ENCODE measurements at regions not wholly inside any gene's neighbourhood (a gene's known extent, or its start where the extent isn't known, plus 50 kb on each side); places are given as distances from the start of the nearest gene placed in this dataset.

GRCh38 chr2:45178854-45179253 is 169.6 kb upstream of the SIX2 start:
- no peak for DNase-seq (ENCODE audit: low read depth)
- H3K4me3 ChIP-seq (ENCODE audit: low read depth, low read length): no peak overlapping the region
- TF ChIP-seq CTCF (IDR thresholded peaks at IDR 0.05; ENCODE audit: low read depth, low read length, missing control alignments): no peak

GRCh38 chr2:45178359-45178758 is 169.1 kb upstream of the SIX2 start:
- DNase-seq (ENCODE audit: low read depth): no peak
- TF ChIP-seq CTCF (IDR thresholded peaks at IDR 0.05; ENCODE audit: low read depth, low read length, missing control alignments): no peak
- no peak overlapping the region for H3K4me3 ChIP-seq (ENCODE audit: low read depth, low read length)

- H3K4me3 ChIP-seq (ENCODE audit: low read depth, low read length): no peak overlapping the region
- DNase-seq (ENCODE audit: low read depth): no peak
- TF ChIP-seq CTCF (IDR thresholded peaks at IDR 0.05; ENCODE audit: low read depth, low read length, missing control alignments): no peak
Observed at GRCh38 chr2:45177870-45178269, 168.6 kb upstream of the SIX2 start.

GRCh38 chr2:45176390-45176789 is 167.1 kb upstream of the SIX2 start:
- no peak for DNase-seq (ENCODE audit: low read depth)
- H3K4me3 ChIP-seq (ENCODE audit: low read depth, low read length): no peak overlapping the region
- TF ChIP-seq CTCF (IDR thresholded peaks at IDR 0.05; ENCODE audit: low read depth, low read length, missing control alignments): no peak

- no peak overlapping the region for H3K4me3 ChIP-seq (ENCODE audit: low read depth, low read length)
- no peak for TF ChIP-seq CTCF (IDR thresholded peaks at IDR 0.05; ENCODE audit: low read depth, low read length, missing control alignments)
- DNase-seq (ENCODE audit: low read depth): no peak
Observed at GRCh38 chr2:45173513-45173912, 164.3 kb upstream of the SIX2 start.

- TF ChIP-seq CTCF (IDR thresholded peaks at IDR 0.05; ENCODE audit: low read depth, low read length, missing control alignments): no peak
- no peak for DNase-seq (ENCODE audit: low read depth)
- no peak overlapping the region for H3K4me3 ChIP-seq (ENCODE audit: low read depth, low read length)
Observed at GRCh38 chr2:45172760-45173392, 163.6 kb upstream of the SIX2 start.

- no peak overlapping the region for H3K4me3 ChIP-seq (ENCODE audit: low read depth, low read length)
- DNase-seq (ENCODE audit: low read depth): no peak
- TF ChIP-seq CTCF (IDR thresholded peaks at IDR 0.05; ENCODE audit: low read depth, low read length, missing control alignments): no peak
Observed at GRCh38 chr2:45172142-45172541, 162.9 kb upstream of the SIX2 start.
